Endothelial cell of umbilical vein (primary cell): ENCODE measurements at regions not wholly inside any gene's neighbourhood (a gene's known extent, or its start where the extent isn't known, plus 50 kb on each side); places are given as distances from the start of the nearest gene placed in this dataset.

ENCODE experiments used
- EZH2 ChIP-seq: IDR thresholded peaks from 2 replicates; pipeline ENCODE4 v1.6.1; 2012; ENCODE audit warnings: borderline replicate concordance, low read depth, mild to moderate bottlenecking, moderate library complexity, low read length, inconsistent platforms; ENCODE audit not compliant: severe bottlenecking
- MYC ChIP-seq: IDR thresholded peaks from one replicate; pipeline ENCODE4 v1.6.1; 2011; ENCODE audit warnings: mild to moderate bottlenecking, low read depth, low read length
- TF ChIP-seq, protein P1 (sequence below), 2 donors: IDR thresholded peaks; 1 replicate in 1 of 2; 2 replicates in 1 of 2; pipeline ENCODE4 v1.5.1; 2011; ENCODE audit warnings: low read length in 2 of 2, mild to moderate bottlenecking in 2 of 2, moderate library complexity in 2 of 2, control low read depth in 1 of 2, inconsistent platforms in 1 of 2, low read depth in 1 of 2; ENCODE audit not compliant: insufficient read depth in 1 of 2; ENCODE audit errors: extremely low read depth in 1 of 2

DNA sequence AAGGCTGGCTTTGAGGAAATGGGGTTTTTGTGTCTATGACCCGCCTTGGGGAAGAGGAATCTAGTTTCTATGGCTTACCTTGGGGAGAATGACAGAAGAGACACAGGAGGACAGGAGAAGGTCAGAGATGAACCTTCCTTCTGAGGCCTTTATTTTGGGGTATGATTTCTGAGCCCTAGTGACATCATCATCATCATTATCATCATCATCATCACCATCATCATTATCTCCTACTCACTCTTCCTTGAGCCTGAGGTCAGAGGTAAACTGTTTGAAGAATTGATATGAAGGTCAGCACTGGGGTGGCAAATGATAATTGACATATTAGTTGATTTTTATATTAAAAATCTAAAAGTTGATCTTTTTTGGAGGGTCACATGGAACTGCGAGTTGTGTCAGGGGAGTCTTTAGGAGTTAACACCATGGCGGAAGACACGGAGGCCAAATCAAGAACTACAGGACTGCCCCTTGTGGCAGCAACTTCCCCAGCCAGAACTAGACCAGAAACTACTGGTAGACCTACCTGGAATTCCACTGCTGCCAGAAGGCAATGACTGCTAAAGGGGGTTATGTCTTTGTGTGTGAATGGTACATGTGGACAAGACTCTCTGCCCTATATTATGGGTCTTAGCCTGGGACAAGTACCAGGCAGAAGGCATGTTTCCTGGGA lies 49.8 kb upstream of the WLS start:
- no peak for TF ChIP-seq EZH2
- TF ChIP-seq, protein P1, sequence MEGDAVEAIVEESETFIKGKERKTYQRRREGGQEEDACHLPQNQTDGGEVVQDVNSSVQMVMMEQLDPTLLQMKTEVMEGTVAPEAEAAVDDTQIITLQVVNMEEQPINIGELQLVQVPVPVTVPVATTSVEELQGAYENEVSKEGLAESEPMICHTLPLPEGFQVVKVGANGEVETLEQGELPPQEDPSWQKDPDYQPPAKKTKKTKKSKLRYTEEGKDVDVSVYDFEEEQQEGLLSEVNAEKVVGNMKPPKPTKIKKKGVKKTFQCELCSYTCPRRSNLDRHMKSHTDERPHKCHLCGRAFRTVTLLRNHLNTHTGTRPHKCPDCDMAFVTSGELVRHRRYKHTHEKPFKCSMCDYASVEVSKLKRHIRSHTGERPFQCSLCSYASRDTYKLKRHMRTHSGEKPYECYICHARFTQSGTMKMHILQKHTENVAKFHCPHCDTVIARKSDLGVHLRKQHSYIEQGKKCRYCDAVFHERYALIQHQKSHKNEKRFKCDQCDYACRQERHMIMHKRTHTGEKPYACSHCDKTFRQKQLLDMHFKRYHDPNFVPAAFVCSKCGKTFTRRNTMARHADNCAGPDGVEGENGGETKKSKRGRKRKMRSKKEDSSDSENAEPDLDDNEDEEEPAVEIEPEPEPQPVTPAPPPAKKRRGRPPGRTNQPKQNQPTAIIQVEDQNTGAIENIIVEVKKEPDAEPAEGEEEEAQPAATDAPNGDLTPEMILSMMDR (IDR thresholded peaks at IDR 0.05; ENCODE audit: extremely low read depth in 1 of 2, insufficient read depth in 1 of 2, low read depth in 1 of 2, low read length in 2 of 2): no peak
- no peak for TF ChIP-seq MYC
